ENCODE measurements at regions not wholly inside any gene's neighbourhood (a gene's known extent, or its start where the extent isn't known, plus 50 kb on each side); places are given as distances from the start of the nearest gene placed in this dataset.

DNA sequence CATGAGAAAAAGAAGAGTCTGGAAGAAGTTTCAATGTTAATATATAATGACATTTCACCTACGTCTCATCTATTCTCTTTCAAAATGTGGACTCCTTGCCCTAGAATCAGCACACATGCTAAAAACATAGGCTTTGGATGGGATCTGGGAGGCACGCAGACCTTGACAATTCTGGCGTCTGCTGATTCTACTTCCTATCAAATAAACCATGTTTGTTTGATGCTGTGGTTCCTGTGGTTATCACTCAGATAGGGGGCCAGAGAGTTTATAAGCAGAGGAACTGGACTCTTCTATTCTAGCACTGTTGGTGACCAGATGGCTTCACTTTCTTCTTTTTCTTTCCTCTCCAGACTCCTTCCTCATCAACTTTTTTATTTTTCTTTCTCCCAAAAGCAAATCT, 336.8 kb downstream of the DIPK2A start:
- intact Hi-C loops (cut with DNase I; ENCODE audit: low total_unique reads): no loop called here
- no peak for TF ChIP-seq POLR2A (IDR thresholded peaks at IDR 0.05)
- TF ChIP-seq, protein P1, sequence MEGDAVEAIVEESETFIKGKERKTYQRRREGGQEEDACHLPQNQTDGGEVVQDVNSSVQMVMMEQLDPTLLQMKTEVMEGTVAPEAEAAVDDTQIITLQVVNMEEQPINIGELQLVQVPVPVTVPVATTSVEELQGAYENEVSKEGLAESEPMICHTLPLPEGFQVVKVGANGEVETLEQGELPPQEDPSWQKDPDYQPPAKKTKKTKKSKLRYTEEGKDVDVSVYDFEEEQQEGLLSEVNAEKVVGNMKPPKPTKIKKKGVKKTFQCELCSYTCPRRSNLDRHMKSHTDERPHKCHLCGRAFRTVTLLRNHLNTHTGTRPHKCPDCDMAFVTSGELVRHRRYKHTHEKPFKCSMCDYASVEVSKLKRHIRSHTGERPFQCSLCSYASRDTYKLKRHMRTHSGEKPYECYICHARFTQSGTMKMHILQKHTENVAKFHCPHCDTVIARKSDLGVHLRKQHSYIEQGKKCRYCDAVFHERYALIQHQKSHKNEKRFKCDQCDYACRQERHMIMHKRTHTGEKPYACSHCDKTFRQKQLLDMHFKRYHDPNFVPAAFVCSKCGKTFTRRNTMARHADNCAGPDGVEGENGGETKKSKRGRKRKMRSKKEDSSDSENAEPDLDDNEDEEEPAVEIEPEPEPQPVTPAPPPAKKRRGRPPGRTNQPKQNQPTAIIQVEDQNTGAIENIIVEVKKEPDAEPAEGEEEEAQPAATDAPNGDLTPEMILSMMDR (IDR thresholded peaks at IDR 0.05): no peak
- Histone ChIP-seq H3K9me3 (no peaks in the 10 kb centered on the region), H3K4me3 (no peak overlapping the region), H3K4me1 (no peaks in the 10 kb centered on the region), H3K27me3 (no peaks in the 10 kb centered on the region), H3K36me3 (ENCODE audit: low read depth, missing control alignments) (no peaks in the 10 kb centered on the region), H3K27ac (no peak overlapping the region)
- WGBS, 2 donors: 70 to 82% methylated on average over 3 of the region's 3 CpGs
- no peak for DNase-seq

DNA sequence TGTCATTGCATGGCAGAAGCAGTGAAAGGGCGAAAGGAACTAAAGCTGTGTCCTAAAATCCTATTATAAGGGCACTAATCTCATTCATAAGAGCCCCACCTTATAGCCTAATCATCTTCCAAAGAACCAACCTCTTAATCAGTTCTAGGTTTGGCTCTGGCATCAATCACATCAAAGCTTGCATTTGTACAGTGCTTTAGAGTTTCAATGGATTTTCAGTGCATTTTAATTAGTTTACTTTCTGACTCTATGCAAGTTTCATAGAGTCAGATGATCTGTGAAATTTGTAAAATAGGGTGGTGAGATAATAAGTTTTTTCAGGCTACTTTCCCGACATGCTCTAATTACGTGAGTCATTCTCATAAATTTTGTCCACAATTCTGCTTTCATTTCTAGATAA, 341.1 kb downstream of the DIPK2A start:
- no peaks in the 10 kb centered on the region for H3K27me3 ChIP-seq
- H3K27ac ChIP-seq: no peak overlapping the region
- H3K36me3 ChIP-seq (ENCODE audit: low read depth, missing control alignments): no peaks in the 10 kb centered on the region
- WGBS, 2 donors: 54 to 73% methylated on average over 3 of the region's 3 CpGs
- no peaks in the 10 kb centered on the region for H3K9me3 ChIP-seq
- no peaks in the 10 kb centered on the region for H3K4me1 ChIP-seq
- intact Hi-C loops (cut with DNase I; ENCODE audit: low total_unique reads): no loop called here
- no peak for TF ChIP-seq POLR2A (IDR thresholded peaks at IDR 0.05)
- TF ChIP-seq, protein P1 (IDR thresholded peaks at IDR 0.05): no peak
- H3K4me3 ChIP-seq: no peak overlapping the region
- no peak for DNase-seq

- 87 to 92% methylated on average over 3 of the region's 3 CpGs for WGBS, 2 donors
- intact Hi-C loops (cut with DNase I; ENCODE audit: low total_unique reads): no loop called here
- H3K36me3 ChIP-seq (ENCODE audit: low read depth, missing control alignments): no peaks in the 10 kb centered on the region
- no peaks in the 10 kb centered on the region for H3K27me3 ChIP-seq
- TF ChIP-seq, protein P1 (IDR thresholded peaks at IDR 0.05): no peak
- no peak overlapping the region for H3K4me3 ChIP-seq
- no peaks in the 10 kb centered on the region for H3K4me1 ChIP-seq
- no peak overlapping the region for H3K27ac ChIP-seq
- H3K9me3 ChIP-seq: no peaks in the 10 kb centered on the region
- DNase-seq: no peak
Observed at GRCh38 chr3:144314946-144315345, 343.3 kb downstream of the DIPK2A start.

GRCh38 chr3:144317961-144318360, 346.3 kb downstream of the DIPK2A start:
- TF ChIP-seq, protein P1 (IDR thresholded peaks at IDR 0.05): no peak
- TF ChIP-seq POLR2A (IDR thresholded peaks at IDR 0.05): no peak
- WGBS, 2 donors: 94 to 95% methylated on average over 2 of the region's 2 CpGs
- Histone ChIP-seq H3K36me3 (ENCODE audit: low read depth, missing control alignments) (no peaks in the 10 kb centered on the region), H3K27ac (no peak overlapping the region), H3K27me3 (no peaks in the 10 kb centered on the region), H3K4me3 (no peak overlapping the region), H3K4me1 (no peaks in the 10 kb centered on the region), H3K9me3 (no peaks in the 10 kb centered on the region)
- intact Hi-C loops (cut with DNase I; ENCODE audit: low total_unique reads): no loop called here
- DNase-seq: no peak

GRCh38 chr3:144324076-144324475, 352.5 kb downstream of the DIPK2A start:
- Histone ChIP-seq H3K4me1 (no peaks in the 10 kb centered on the region), H3K4me3 (no peak overlapping the region), H3K36me3 (ENCODE audit: low read depth, missing control alignments) (no peaks in the 10 kb centered on the region), H3K27me3 (no peaks in the 10 kb centered on the region), H3K9me3 (no peaks in the 10 kb centered on the region), H3K27ac (no peak overlapping the region)
- DNase-seq: no peak
- intact Hi-C loops (cut with DNase I; ENCODE audit: low total_unique reads): no loop called here
- no peak for TF ChIP-seq POLR2A (IDR thresholded peaks at IDR 0.05)
- WGBS, 2 donors: 94 to 95% methylated on average over 2 of the region's 2 CpGs
